Kidney epithelial cell (primary cell): ENCODE measurements at regions not wholly inside any gene's neighbourhood (a gene's known extent, or its start where the extent isn't known, plus 50 kb on each side); places are given as distances from the start of the nearest gene placed in this dataset.
A peak's percentile ranks its signal among the peaks of the same experiment; 100 is the strongest.

ENCODE experiments used
- DNase-seq: peaks from one replicate; pipeline ENCODE4 v3.0.0-alpha.2; 2010; ENCODE audit warnings: low read depth
- H3K27me3 ChIP-seq: 2 replicates; pipeline ENCODE4 v1.6.0; 2011; ENCODE audit warnings: low read length; ENCODE audit not compliant: control insufficient read depth, insufficient read depth
- H3K36me3 ChIP-seq: 2 replicates; pipeline ENCODE4 v1.5.1; 2011; ENCODE audit warnings: low read length; ENCODE audit not compliant: control insufficient read depth, insufficient read depth
- H3K4me3 ChIP-seq: 2 replicates; pipeline ENCODE4 v1.5.1; 2011; ENCODE audit warnings: low read depth, mild to moderate bottlenecking, control low read depth, low read length
- CTCF ChIP-seq: IDR thresholded peaks from 2 replicates; pipeline ENCODE4 v1.5.1; 2011; ENCODE audit warnings: mild to moderate bottlenecking, moderate library complexity, low read length, control low read depth, inconsistent platforms; ENCODE audit not compliant: insufficient read depth, poor library complexity, severe bottlenecking

GRCh38 chr1:4379451-4380175 lies 274.8 kb upstream of the AJAP1 start:
- H3K4me3 ChIP-seq: no peak overlapping the region
- no peak for TF ChIP-seq CTCF
- no peaks in the 10 kb centered on the region for H3K36me3 ChIP-seq
- DNase-seq: no peak
- H3K27me3 ChIP-seq: no peaks in the 10 kb centered on the region

DNA sequence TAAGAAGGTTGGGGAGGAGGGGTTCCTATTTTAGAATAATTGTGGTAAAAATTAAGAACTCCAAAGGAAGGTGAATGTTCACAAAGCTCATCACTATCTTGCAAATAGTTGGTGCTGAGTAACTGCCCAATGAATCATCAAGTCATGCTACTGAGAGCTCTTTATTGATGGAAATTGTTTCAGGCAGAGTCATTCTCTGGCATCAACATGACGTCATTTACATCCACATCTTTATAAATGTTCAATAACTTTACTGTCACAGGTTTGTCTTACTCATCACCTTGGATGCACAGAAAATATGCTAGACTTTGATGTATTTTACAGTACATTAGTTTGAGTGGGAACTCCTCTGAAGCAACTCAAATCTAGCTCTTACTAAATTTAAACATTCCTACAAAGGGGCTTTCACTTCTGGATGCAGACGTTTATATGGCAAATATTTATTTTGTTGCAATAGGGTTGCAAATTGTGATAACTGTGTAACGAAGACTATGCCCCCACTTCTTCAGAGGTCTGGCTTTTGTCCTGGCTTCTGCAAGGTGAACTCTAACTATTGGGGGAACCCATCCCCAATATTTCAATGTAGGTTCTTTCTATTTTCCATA lies 273.7 kb upstream of the AJAP1 start:
- no peak overlapping the region for H3K4me3 ChIP-seq
- TF ChIP-seq CTCF: no peak
- peak; percentile 81 for DNase-seq
- no peaks in the 10 kb centered on the region for H3K36me3 ChIP-seq
- no peaks in the 10 kb centered on the region for H3K27me3 ChIP-seq

DNA sequence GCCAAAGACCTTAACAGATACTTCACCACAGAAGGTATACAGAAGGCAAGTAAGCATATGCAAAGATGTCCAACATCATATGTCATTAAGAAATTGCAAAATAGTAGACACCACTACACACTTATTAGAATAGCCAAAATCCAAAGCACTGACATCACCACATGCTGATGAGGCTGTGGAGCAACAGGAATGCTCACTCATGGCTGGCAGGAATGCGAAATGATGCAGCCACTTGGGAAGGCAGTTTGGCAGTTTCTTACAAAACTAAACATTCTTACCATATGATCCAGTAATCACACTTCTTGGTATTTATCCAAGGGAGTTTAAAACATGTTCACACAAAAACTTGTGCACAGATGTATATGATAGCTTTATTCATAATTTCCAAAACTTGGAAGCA lies 261.2 kb upstream of the AJAP1 start:
- no peak for DNase-seq
- H3K36me3 ChIP-seq: no peaks in the 10 kb centered on the region
- TF ChIP-seq CTCF: no peak
- H3K4me3 ChIP-seq: no peak overlapping the region
- no peaks in the 10 kb centered on the region for H3K27me3 ChIP-seq

DNA sequence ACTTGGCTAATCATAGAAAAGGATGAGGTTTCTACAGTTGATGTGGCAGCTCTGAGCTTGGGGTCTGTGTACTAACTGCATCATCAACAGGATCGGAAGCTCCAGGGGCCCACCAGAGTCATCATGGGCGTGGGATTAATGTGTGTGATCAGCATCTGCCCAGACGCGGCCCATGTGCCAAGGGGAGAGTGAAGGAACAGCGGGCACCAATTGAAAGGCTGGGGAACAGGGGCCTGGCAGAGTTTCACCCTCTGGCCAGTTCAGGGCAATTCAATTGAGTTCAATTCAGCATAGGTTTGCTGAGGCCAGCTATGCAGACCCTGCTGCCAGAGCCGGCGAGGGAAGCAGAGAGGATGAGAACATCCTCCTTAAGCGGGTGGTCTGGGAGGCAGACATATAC lies 260.0 kb upstream of the AJAP1 start:
- TF ChIP-seq CTCF: no peak
- no peak overlapping the region for H3K4me3 ChIP-seq

GRCh38 chr1:4395158-4395557 lies 259.3 kb upstream of the AJAP1 start:
- DNase-seq: no peak
- Histone ChIP-seq H3K27me3 (no peaks in the 10 kb centered on the region), H3K4me3 (no peak overlapping the region), H3K36me3 (no peaks in the 10 kb centered on the region)
- no peak for TF ChIP-seq CTCF

More for the DNA sequence above, 260.0 kb upstream of the AJAP1 start:
- Histone ChIP-seq H3K27me3 (no peaks in the 10 kb centered on the region), H3K36me3 (no peaks in the 10 kb centered on the region)
- DNase-seq: no peak

- no peaks in the 10 kb centered on the region for H3K27me3 ChIP-seq
- TF ChIP-seq CTCF: no peak
- H3K36me3 ChIP-seq: no peaks in the 10 kb centered on the region
- H3K4me3 ChIP-seq: no peak overlapping the region
- no peak for DNase-seq
Observed at GRCh38 chr1:4395676-4396075, 258.7 kb upstream of the AJAP1 start.
